ENCODE measurements at regions not wholly inside any gene's neighbourhood (a gene's known extent, or its start where the extent isn't known, plus 50 kb on each side); places are given as distances from the start of the nearest gene placed in this dataset.

GRCh38 chr12:115212356-115212755 lies 528.4 kb upstream of the TBX3 start:
- H3K4me3 Mint-ChIP-seq, result no peak overlapping the region
- H3K36me3 Mint-ChIP-seq (ENCODE audit: low read depth), result no peaks in the 10 kb centered on the region
- peaks cover 5% of the 10 kb centered on the region for H3K9me3 Mint-ChIP-seq
- no peak for ATAC-seq
- peaks cover 2% of the 10 kb centered on the region for H3K27me3 Mint-ChIP-seq
- no peak for DNase-seq
- no peaks in the 10 kb centered on the region for H3K4me1 Mint-ChIP-seq
- H3K27ac Mint-ChIP-seq, result no peak overlapping the region

GRCh38 chr12:115210533-115211252 lies 526.7 kb upstream of the TBX3 start:
- peaks cover 5% of the 10 kb centered on the region for H3K9me3 Mint-ChIP-seq
- no peak overlapping the region for H3K4me3 Mint-ChIP-seq
- no peaks in the 10 kb centered on the region for H3K36me3 Mint-ChIP-seq (ENCODE audit: low read depth)
- ATAC-seq (no peak), DNase-seq (no peak)
- H3K27ac Mint-ChIP-seq, result no peak overlapping the region
- peaks cover 2% of the 10 kb centered on the region for H3K27me3 Mint-ChIP-seq
- no peaks in the 10 kb centered on the region for H3K4me1 Mint-ChIP-seq

- peaks cover 2% of the 10 kb centered on the region for H3K27me3 Mint-ChIP-seq
Observed at GRCh38 chr12:115209230-115209629, 525.3 kb upstream of the TBX3 start.

GRCh38 chr12:115208098-115208497 lies 524.1 kb upstream of the TBX3 start:
- Mint-ChIP-seq H3K27me3 (peaks cover 2% of the 10 kb centered on the region), H3K4me3 (no peak overlapping the region), H3K4me1 (no peaks in the 10 kb centered on the region), H3K9me3 (peaks cover 5% of the 10 kb centered on the region), H3K27ac (no peak overlapping the region), H3K36me3 (ENCODE audit: low read depth) (no peaks in the 10 kb centered on the region)
- DNase-seq (no peak), ATAC-seq (no peak)

More at GRCh38 chr12:115209230-115209629, 525.3 kb upstream of the TBX3 start:
- H3K36me3 Mint-ChIP-seq (ENCODE audit: low read depth), result no peaks in the 10 kb centered on the region
- no peaks in the 10 kb centered on the region for H3K4me1 Mint-ChIP-seq
- no peak overlapping the region for H3K27ac Mint-ChIP-seq
- H3K9me3 Mint-ChIP-seq, result peaks cover 5% of the 10 kb centered on the region
- no peak for ATAC-seq
- no peak for DNase-seq
- no peak overlapping the region for H3K4me3 Mint-ChIP-seq

GRCh38 chr12:115207216-115207915 lies 523.4 kb upstream of the TBX3 start:
- no peaks in the 10 kb centered on the region for H3K36me3 Mint-ChIP-seq (ENCODE audit: low read depth)
- peaks cover 2% of the 10 kb centered on the region for H3K27me3 Mint-ChIP-seq
- no peak for ATAC-seq
- no peak overlapping the region for H3K27ac Mint-ChIP-seq
- H3K9me3 Mint-ChIP-seq, result peaks cover 5% of the 10 kb centered on the region
- H3K4me1 Mint-ChIP-seq, result no peaks in the 10 kb centered on the region
- no peak for DNase-seq
- no peak overlapping the region for H3K4me3 Mint-ChIP-seq

GRCh38 chr12:115206801-115207200 lies 522.8 kb upstream of the TBX3 start:
- Mint-ChIP-seq H3K27ac (no peak overlapping the region), H3K4me3 (no peak overlapping the region), H3K27me3 (peaks cover 2% of the 10 kb centered on the region), H3K36me3 (ENCODE audit: low read depth) (no peaks in the 10 kb centered on the region), H3K9me3 (peaks cover 5% of the 10 kb centered on the region), H3K4me1 (no peaks in the 10 kb centered on the region)
- ATAC-seq (no peak), DNase-seq (no peak)

- Mint-ChIP-seq H3K4me3 (no peak overlapping the region), H3K27ac (no peak overlapping the region)
Observed at GRCh38 chr12:115205755-115206308, 521.9 kb upstream of the TBX3 start.

GRCh38 chr12:115204957-115205754 lies 521.2 kb upstream of the TBX3 start:
- Mint-ChIP-seq H3K36me3 (ENCODE audit: low read depth) (no peaks in the 10 kb centered on the region), H3K4me3 (no peak overlapping the region), H3K27ac (no peak overlapping the region), H3K4me1 (no peaks in the 10 kb centered on the region), H3K9me3 (no peaks in the 10 kb centered on the region), H3K27me3 (no peaks in the 10 kb centered on the region)
- ATAC-seq (no peak), DNase-seq (no peak)

More at GRCh38 chr12:115205755-115206308, 521.9 kb upstream of the TBX3 start:
- Mint-ChIP-seq H3K4me1 (no peaks in the 10 kb centered on the region), H3K9me3 (peaks cover 5% of the 10 kb centered on the region), H3K27me3 (peaks cover 2% of the 10 kb centered on the region), H3K36me3 (ENCODE audit: low read depth) (no peaks in the 10 kb centered on the region)
- ATAC-seq (no peak), DNase-seq (no peak)

GRCh38 chr12:115203701-115204100 lies 519.7 kb upstream of the TBX3 start:
- Mint-ChIP-seq H3K27ac (no peak overlapping the region), H3K36me3 (ENCODE audit: low read depth) (no peaks in the 10 kb centered on the region), H3K4me3 (no peak overlapping the region), H3K4me1 (no peaks in the 10 kb centered on the region), H3K9me3 (no peaks in the 10 kb centered on the region), H3K27me3 (no peaks in the 10 kb centered on the region)
- no peak for ATAC-seq
- DNase-seq, result no peak

- H3K4me3 Mint-ChIP-seq, result no peak overlapping the region
- no peak overlapping the region for H3K27ac Mint-ChIP-seq
- ATAC-seq, result no peak
- H3K4me1 Mint-ChIP-seq, result no peaks in the 10 kb centered on the region
- H3K9me3 Mint-ChIP-seq, result no peaks in the 10 kb centered on the region
- H3K36me3 Mint-ChIP-seq (ENCODE audit: low read depth), result no peaks in the 10 kb centered on the region
- no peak for DNase-seq
- H3K27me3 Mint-ChIP-seq, result no peaks in the 10 kb centered on the region
Observed at GRCh38 chr12:115201966-115202365, 518.0 kb upstream of the TBX3 start.

GRCh38 chr12:115199831-115200230 lies 515.9 kb upstream of the TBX3 start:
- Mint-ChIP-seq H3K4me1 (no peaks in the 10 kb centered on the region), H3K27ac (no peak overlapping the region), H3K9me3 (no peaks in the 10 kb centered on the region), H3K4me3 (no peak overlapping the region), H3K36me3 (ENCODE audit: low read depth) (no peaks in the 10 kb centered on the region), H3K27me3 (no peaks in the 10 kb centered on the region)
- no peak for DNase-seq
- no peak for ATAC-seq

GRCh38 chr12:115194857-115195256 lies 510.9 kb upstream of the TBX3 start:
- ATAC-seq (no peak), DNase-seq (no peak)
- H3K27ac Mint-ChIP-seq, result no peak overlapping the region
- H3K36me3 Mint-ChIP-seq (ENCODE audit: low read depth), result no peaks in the 10 kb centered on the region
- H3K9me3 Mint-ChIP-seq, result peaks cover 5% of the 10 kb centered on the region
- H3K4me3 Mint-ChIP-seq, result no peak overlapping the region
- H3K4me1 Mint-ChIP-seq, result no peaks in the 10 kb centered on the region
- no peaks in the 10 kb centered on the region for H3K27me3 Mint-ChIP-seq

- ATAC-seq (no peak), DNase-seq (no peak)
- Mint-ChIP-seq H3K4me3 (no peak overlapping the region), H3K9me3 (peaks cover 5% of the 10 kb centered on the region), H3K27ac (no peak overlapping the region), H3K36me3 (ENCODE audit: low read depth) (no peaks in the 10 kb centered on the region), H3K27me3 (no peaks in the 10 kb centered on the region), H3K4me1 (no peaks in the 10 kb centered on the region)
Observed at GRCh38 chr12:115194448-115194847, 510.5 kb upstream of the TBX3 start.

GRCh38 chr12:115191342-115191741 lies 507.4 kb upstream of the TBX3 start:
- Mint-ChIP-seq H3K27ac (no peak overlapping the region), H3K9me3 (peaks cover 5% of the 10 kb centered on the region), H3K4me1 (no peaks in the 10 kb centered on the region), H3K4me3 (no peak overlapping the region), H3K27me3 (no peaks in the 10 kb centered on the region), H3K36me3 (ENCODE audit: low read depth) (no peaks in the 10 kb centered on the region)
- ATAC-seq (no peak), DNase-seq (no peak)

Data from activated naive CD8-positive, alpha-beta T cell treated with anti-CD3 and anti-CD28 coated beads, Interleukin-2, amount 50 U/mL, for 24 hours (primary cell).